Fibroblast of lung (primary cell): ENCODE measurements at regions not wholly inside any gene's neighbourhood (a gene's known extent, or its start where the extent isn't known, plus 50 kb on each side); places are given as distances from the start of the nearest gene placed in this dataset.

ENCODE experiments used
- CTCF ChIP-seq, 2 donors: IDR thresholded peaks in 1 of 2; conservative IDR thresholded peaks in 1 of 2; 1 replicate in 1 of 2; 2 replicates in 1 of 2; pipeline ENCODE4 v1.5.1; 2011 to 2012; ENCODE audit warnings: low read length in 2 of 2, control low read depth in 1 of 2, inconsistent platforms in 1 of 2, low read depth in 1 of 2, mild to moderate bottlenecking in 1 of 2
- EZH2 ChIP-seq: IDR thresholded peaks from 2 replicates; pipeline ENCODE4 v1.5.1; 2012; ENCODE audit warnings: low read length, control low read depth, mild to moderate bottlenecking; ENCODE audit errors: missing control alignments

GRCh38 chr12:5232826-5233500 is 189.3 kb downstream of the KCNA5 start:
- TF ChIP-seq CTCF (conservative IDR thresholded peaks at IDR 0.05 in 1 of 2, IDR thresholded peaks at IDR 0.05 in 1 of 2; ENCODE audit: low read depth in 1 of 2, low read length in 2 of 2) (no peak), EZH2 (no peak)
